ENCODE measurements at regions not wholly inside any gene's neighbourhood (a gene's known extent, or its start where the extent isn't known, plus 50 kb on each side); places are given as distances from the start of the nearest gene placed in this dataset.

GRCh38 chr2:66782780-66783361 is 347.9 kb downstream of the MEIS1 start:
- Histone ChIP-seq H3K9ac (ENCODE audit: control insufficient read depth, insufficient read depth, low read length) (no peak overlapping the region), H3K27ac (ENCODE audit: control insufficient read depth, insufficient read depth) (no peak overlapping the region), H3K4me2 (ENCODE audit: control insufficient read depth, insufficient read depth) (no peak overlapping the region), H3K4me3 (no peak overlapping the region), H3K79me2 (ENCODE audit: control insufficient read depth, insufficient read depth, low read length) (no peaks in the 10 kb centered on the region), H2AFZ (ENCODE audit: control insufficient read depth, low read depth, low read length) (no peak overlapping the region), H3K36me3 (ENCODE audit: control insufficient read depth in 2 of 2, insufficient read depth in 2 of 2, low read length in 1 of 2) (no peaks in the 10 kb centered on the region), H4K20me1 (ENCODE audit: control insufficient read depth, insufficient read depth) (no peaks in the 10 kb centered on the region), H3K9me3 (replicated peaks; ENCODE audit: control insufficient read depth, insufficient read depth, low read length) (no peaks in the 10 kb centered on the region), H3K4me1 (ENCODE audit: control insufficient read depth, insufficient read depth, low read length) (no peaks in the 10 kb centered on the region), H3K27me3 (replicated peaks in 1 of 2; ENCODE audit: control insufficient read depth in 2 of 2, insufficient read depth in 2 of 2, low read length in 1 of 2) (no peaks in the 10 kb centered on the region)
- ChIA-PET RAD21 (ENCODE audit: unreplicated experiment) (interaction anchor here (0.7 kb wide), 1 partner anchor 1406 kb away, joined by 3 read pairs; no protein-coding TSS in a partner anchor), SMC1A (ENCODE audit: uncharacterized antibody, unreplicated experiment) (interaction anchor here (0.6 kb wide), 1 partner anchor 90 kb away, joined by 4 read pairs; no protein-coding TSS in a partner anchor), POLR2A (no interaction called here), CTCF (no interaction called here)
- no peak for ATAC-seq
- intact Hi-C loops (cut with micrococcal nuclease; ENCODE audit: unreplicated experiment) = no loop called here
- BruUV-seq (replicated peaks) = no TSS peak
- WGBS (ENCODE audit: insufficient coverage, insufficient replicate concordance, low lambda C conversion rate, missing lambda C conversion rate) = 45% methylated on average over 7 of the region's 7 CpGs
- FAIRE-seq = no peak
- in situ Hi-C loops (cut with MboI) = no loop called here
- no peak for DNase-seq (ENCODE audit: low read depth, low spot score)
- TF ChIP-seq PAX8 (IDR thresholded peaks at IDR 0.05) (no peak), JUNB (IDR thresholded peaks at IDR 0.05) (no peak), SMAD5 (IDR thresholded peaks at IDR 0.05; ENCODE audit: low read depth) (no peak), NRF1 (conservative IDR thresholded peaks at IDR 0.05; ENCODE audit: low read depth, low read length) (no peak), FOS (IDR thresholded peaks at IDR 0.05; ENCODE audit: borderline replicate concordance, extremely low read depth, insufficient read length) (no peak), HDAC2 (IDR thresholded peaks at IDR 0.05) (no peak), TARDBP (IDR thresholded peaks at IDR 0.05; ENCODE audit: borderline replicate concordance) (no peak), POLR2A (IDR thresholded peaks at IDR 0.05; ENCODE audit: low read depth, low read length) (no peak), NFYA (IDR thresholded peaks at IDR 0.05; ENCODE audit: borderline replicate concordance, low read depth, low read length) (no peak), ZNF24 (IDR thresholded peaks at IDR 0.05) (no peak), E2F4 (IDR thresholded peaks at IDR 0.05; ENCODE audit: low read depth, low read length) (no peak), FOXM1 (IDR thresholded peaks at IDR 0.05; ENCODE audit: low read depth, low read length) (no peak), RAD21 (IDR thresholded peaks at IDR 0.05; ENCODE audit: insufficient read depth, low read depth, low read length) (no peak), E4F1 (IDR thresholded peaks at IDR 0.05; ENCODE audit: borderline replicate concordance, partially characterized antibody) (no peak), CBFB (IDR thresholded peaks at IDR 0.05; ENCODE audit: low read depth) (no peak), CBX3 (IDR thresholded peaks at IDR 0.05; ENCODE audit: borderline replicate concordance, low read depth) (no peak)
- TF ChIP-seq, protein P1, sequence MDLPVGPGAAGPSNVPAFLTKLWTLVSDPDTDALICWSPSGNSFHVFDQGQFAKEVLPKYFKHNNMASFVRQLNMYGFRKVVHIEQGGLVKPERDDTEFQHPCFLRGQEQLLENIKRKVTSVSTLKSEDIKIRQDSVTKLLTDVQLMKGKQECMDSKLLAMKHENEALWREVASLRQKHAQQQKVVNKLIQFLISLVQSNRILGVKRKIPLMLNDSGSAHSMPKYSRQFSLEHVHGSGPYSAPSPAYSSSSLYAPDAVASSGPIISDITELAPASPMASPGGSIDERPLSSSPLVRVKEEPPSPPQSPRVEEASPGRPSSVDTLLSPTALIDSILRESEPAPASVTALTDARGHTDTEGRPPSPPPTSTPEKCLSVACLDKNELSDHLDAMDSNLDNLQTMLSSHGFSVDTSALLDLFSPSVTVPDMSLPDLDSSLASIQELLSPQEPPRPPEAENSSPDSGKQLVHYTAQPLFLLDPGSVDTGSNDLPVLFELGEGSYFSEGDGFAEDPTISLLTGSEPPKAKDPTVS (IDR thresholded peaks at IDR 0.05; ENCODE audit: low read depth, low read length) = no peak
- TF ChIP-seq, protein P2, sequence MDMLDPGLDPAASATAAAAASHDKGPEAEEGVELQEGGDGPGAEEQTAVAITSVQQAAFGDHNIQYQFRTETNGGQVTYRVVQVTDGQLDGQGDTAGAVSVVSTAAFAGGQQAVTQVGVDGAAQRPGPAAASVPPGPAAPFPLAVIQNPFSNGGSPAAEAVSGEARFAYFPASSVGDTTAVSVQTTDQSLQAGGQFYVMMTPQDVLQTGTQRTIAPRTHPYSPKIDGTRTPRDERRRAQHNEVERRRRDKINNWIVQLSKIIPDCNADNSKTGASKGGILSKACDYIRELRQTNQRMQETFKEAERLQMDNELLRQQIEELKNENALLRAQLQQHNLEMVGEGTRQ (IDR thresholded peaks at IDR 0.05; ENCODE audit: borderline replicate concordance, low read depth, low read length) = no peak
- TF ChIP-seq, protein P3, sequence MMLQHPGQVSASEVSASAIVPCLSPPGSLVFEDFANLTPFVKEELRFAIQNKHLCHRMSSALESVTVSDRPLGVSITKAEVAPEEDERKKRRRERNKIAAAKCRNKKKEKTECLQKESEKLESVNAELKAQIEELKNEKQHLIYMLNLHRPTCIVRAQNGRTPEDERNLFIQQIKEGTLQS (IDR thresholded peaks at IDR 0.05; ENCODE audit: borderline replicate concordance, extremely low read depth, low read depth, low read length) = no peak

Data from GM12878 (cell line).